ENCODE measurements at regions not wholly inside any gene's neighbourhood (a gene's known extent, or its start where the extent isn't known, plus 50 kb on each side); places are given as distances from the start of the nearest gene placed in this dataset.

DNA sequence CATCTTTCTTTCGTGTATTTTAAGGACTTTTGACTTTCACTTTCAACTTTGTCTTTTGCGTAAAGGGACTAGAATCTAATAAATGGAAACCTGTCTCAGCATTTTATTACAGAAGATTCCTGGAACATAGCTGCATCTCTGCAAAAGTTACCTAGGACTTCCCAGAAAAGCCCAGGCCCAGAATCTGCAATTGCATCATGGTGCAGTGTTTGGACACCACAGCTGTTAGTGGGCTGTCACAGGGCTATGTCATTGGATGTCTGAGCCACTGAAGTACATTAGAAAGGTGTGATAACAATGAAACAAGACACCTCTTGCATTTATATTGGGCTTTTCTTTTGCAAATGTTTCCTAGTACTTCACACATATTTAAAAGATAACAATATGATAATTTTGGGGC is 199.9 kb upstream of the IGF1 start:
- Histone ChIP-seq H3K4me3 (ENCODE audit: low read depth, low read length) (no peak overlapping the region), H3K27ac (ENCODE audit: extremely low read depth, low read depth, low read length) (no peak overlapping the region), H3K4me1 (ENCODE audit: control insufficient read depth, insufficient read depth, low read length) (no peaks in the 10 kb centered on the region), H3K9me3 (ENCODE audit: control insufficient read depth, insufficient read depth, low read depth, low read length) (no peaks in the 10 kb centered on the region), H3K36me3 (ENCODE audit: control insufficient read depth in 2 of 2, insufficient read depth in 1 of 2, low read length in 2 of 2) (no peaks in the 10 kb centered on the region)
- TF ChIP-seq ZNF394 (tag by site-specific recombination; IDR thresholded peaks at IDR 0.05; ENCODE audit: borderline replicate concordance): no peak
- no peak for TF ChIP-seq GLIS2 (tag by site-specific recombination; IDR thresholded peaks at IDR 0.05)
- TF ChIP-seq, protein P1, sequence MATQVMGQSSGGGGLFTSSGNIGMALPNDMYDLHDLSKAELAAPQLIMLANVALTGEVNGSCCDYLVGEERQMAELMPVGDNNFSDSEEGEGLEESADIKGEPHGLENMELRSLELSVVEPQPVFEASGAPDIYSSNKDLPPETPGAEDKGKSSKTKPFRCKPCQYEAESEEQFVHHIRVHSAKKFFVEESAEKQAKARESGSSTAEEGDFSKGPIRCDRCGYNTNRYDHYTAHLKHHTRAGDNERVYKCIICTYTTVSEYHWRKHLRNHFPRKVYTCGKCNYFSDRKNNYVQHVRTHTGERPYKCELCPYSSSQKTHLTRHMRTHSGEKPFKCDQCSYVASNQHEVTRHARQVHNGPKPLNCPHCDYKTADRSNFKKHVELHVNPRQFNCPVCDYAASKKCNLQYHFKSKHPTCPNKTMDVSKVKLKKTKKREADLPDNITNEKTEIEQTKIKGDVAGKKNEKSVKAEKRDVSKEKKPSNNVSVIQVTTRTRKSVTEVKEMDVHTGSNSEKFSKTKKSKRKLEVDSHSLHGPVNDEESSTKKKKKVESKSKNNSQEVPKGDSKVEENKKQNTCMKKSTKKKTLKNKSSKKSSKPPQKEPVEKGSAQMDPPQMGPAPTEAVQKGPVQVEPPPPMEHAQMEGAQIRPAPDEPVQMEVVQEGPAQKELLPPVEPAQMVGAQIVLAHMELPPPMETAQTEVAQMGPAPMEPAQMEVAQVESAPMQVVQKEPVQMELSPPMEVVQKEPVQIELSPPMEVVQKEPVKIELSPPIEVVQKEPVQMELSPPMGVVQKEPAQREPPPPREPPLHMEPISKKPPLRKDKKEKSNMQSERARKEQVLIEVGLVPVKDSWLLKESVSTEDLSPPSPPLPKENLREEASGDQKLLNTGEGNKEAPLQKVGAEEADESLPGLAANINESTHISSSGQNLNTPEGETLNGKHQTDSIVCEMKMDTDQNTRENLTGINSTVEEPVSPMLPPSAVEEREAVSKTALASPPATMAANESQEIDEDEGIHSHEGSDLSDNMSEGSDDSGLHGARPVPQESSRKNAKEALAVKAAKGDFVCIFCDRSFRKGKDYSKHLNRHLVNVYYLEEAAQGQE (tag by site-specific recombination; IDR thresholded peaks at IDR 0.05): no peak
- ChIA-PET POLR2A (no interaction called here), CTCF (no interaction called here)

DNA sequence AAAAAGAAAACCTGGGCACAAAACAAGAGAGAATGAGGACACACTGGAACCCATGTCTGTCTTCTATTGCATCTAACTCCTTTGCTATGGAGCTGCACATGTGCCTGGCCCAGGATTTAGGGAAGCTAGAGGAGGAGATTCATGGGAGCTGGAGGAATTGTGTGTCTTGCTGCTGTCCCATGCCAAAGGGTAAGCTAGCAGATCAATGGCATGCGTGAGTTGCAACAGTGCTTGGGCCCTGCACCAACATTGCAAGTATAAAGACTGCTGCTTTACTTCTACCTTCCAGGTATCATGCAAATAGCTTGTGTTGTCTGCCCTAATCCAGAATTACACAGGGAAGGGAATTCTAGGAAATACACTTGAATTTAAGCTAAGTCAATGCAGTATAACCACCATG is 196.4 kb upstream of the IGF1 start:
- H3K27ac ChIP-seq (ENCODE audit: extremely low read depth, low read depth, low read length): no peak overlapping the region
- H3K36me3 ChIP-seq (ENCODE audit: control insufficient read depth in 2 of 2, insufficient read depth in 1 of 2, low read length in 2 of 2): no peaks in the 10 kb centered on the region
- no peaks in the 10 kb centered on the region for H3K9me3 ChIP-seq (ENCODE audit: control insufficient read depth, insufficient read depth, low read depth, low read length)
- ChIA-PET CTCF (interaction anchor here (0.5 to 0.6 kb wide), 2 partner anchors 98 to 409 kb away, joined by 3 to 4 read pairs; no protein-coding TSS in a partner anchor), POLR2A (no interaction called here)
- H3K4me3 ChIP-seq (ENCODE audit: low read depth, low read length): no peak overlapping the region
- no peaks in the 10 kb centered on the region for H3K4me1 ChIP-seq (ENCODE audit: control insufficient read depth, insufficient read depth, low read length)
- TF ChIP-seq SETDB1 (IDR thresholded peaks at IDR 0.05; ENCODE audit: insufficient read length, low read length) (no peak), KLF16 (tag by site-specific recombination; IDR thresholded peaks at IDR 0.05) (no peak), ZFP37 (tag by site-specific recombination; IDR thresholded peaks at IDR 0.05) (no peak), ZNF155 (tag by site-specific recombination; IDR thresholded peaks at IDR 0.05) (no peak), GFI1B (tag by site-specific recombination; IDR thresholded peaks at IDR 0.05) (no peak), ZNF19 (tag by site-specific recombination; IDR thresholded peaks at IDR 0.05; ENCODE audit: low read depth) (no peak), ZNF394 (tag by site-specific recombination; IDR thresholded peaks at IDR 0.05; ENCODE audit: borderline replicate concordance) (no peak), ZNF585B (tag by site-specific recombination; IDR thresholded peaks at IDR 0.05) (no peak), ZNF266 (tag by site-specific recombination; IDR thresholded peaks at IDR 0.05; ENCODE audit: low read depth) (no peak), ZFP3 (tag by site-specific recombination; IDR thresholded peaks at IDR 0.05; ENCODE audit: low read depth) (no peak), YY1 (tag by site-specific recombination; IDR thresholded peaks at IDR 0.05) (no peak), ZNF776 (tag by site-specific recombination; IDR thresholded peaks at IDR 0.05; ENCODE audit: borderline replicate concordance) (no peak)
- TF ChIP-seq, protein P2, sequence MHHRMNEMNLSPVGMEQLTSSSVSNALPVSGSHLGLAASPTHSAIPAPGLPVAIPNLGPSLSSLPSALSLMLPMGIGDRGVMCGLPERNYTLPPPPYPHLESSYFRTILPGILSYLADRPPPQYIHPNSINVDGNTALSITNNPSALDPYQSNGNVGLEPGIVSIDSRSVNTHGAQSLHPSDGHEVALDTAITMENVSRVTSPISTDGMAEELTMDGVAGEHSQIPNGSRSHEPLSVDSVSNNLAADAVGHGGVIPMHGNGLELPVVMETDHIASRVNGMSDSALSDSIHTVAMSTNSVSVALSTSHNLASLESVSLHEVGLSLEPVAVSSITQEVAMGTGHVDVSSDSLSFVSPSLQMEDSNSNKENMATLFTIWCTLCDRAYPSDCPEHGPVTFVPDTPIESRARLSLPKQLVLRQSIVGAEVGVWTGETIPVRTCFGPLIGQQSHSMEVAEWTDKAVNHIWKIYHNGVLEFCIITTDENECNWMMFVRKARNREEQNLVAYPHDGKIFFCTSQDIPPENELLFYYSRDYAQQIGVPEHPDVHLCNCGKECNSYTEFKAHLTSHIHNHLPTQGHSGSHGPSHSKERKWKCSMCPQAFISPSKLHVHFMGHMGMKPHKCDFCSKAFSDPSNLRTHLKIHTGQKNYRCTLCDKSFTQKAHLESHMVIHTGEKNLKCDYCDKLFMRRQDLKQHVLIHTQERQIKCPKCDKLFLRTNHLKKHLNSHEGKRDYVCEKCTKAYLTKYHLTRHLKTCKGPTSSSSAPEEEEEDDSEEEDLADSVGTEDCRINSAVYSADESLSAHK (tag by site-specific recombination; IDR thresholded peaks at IDR 0.05): no peak
- TF ChIP-seq, protein P3, sequence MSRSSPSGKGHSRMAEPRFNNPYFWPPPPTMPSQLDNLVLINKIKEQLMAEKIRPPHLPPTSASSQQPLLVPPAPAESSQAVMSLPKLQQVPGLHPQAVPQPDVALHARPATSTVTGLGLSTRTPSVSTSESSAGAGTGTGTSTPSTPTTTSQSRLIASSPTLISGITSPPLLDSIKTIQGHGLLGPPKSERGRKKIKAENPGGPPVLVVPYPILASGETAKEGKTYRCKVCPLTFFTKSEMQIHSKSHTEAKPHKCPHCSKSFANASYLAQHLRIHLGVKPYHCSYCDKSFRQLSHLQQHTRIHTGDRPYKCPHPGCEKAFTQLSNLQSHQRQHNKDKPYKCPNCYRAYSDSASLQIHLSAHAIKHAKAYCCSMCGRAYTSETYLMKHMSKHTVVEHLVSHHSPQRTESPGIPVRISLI (tag by site-specific recombination; IDR thresholded peaks at IDR 0.05): no peak

DNA sequence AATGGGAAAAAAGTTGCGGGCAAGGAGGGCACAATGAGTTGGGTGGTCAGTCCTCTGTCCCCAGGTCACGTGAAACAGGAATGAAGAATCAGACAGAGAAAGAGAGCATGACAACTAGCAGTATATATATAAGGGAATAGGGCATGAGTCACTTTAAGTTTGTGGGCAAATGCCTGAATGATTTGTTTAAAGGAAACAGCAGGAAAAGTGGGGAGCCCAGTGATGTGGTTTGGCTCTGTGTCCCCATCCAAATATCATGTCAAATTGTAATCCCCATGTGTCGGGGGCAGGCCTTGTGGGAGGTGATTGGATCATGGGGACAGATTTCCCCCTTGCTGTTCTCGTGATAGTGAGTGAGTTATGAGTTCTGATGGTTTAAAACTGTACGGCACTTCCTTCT is 195.3 kb upstream of the IGF1 start:
- Histone ChIP-seq H3K4me1 (ENCODE audit: control insufficient read depth, insufficient read depth, low read length) (no peaks in the 10 kb centered on the region), H3K27ac (ENCODE audit: extremely low read depth, low read depth, low read length) (no peak overlapping the region), H3K4me3 (ENCODE audit: low read depth, low read length) (no peak overlapping the region), H3K9me3 (ENCODE audit: control insufficient read depth, insufficient read depth, low read depth, low read length) (no peaks in the 10 kb centered on the region), H3K36me3 (ENCODE audit: control insufficient read depth in 2 of 2, insufficient read depth in 1 of 2, low read length in 2 of 2) (no peaks in the 10 kb centered on the region)
- CTCF ChIA-PET: no interaction called here
- POLR2A ChIA-PET: no interaction called here
- TF ChIP-seq, protein P4, sequence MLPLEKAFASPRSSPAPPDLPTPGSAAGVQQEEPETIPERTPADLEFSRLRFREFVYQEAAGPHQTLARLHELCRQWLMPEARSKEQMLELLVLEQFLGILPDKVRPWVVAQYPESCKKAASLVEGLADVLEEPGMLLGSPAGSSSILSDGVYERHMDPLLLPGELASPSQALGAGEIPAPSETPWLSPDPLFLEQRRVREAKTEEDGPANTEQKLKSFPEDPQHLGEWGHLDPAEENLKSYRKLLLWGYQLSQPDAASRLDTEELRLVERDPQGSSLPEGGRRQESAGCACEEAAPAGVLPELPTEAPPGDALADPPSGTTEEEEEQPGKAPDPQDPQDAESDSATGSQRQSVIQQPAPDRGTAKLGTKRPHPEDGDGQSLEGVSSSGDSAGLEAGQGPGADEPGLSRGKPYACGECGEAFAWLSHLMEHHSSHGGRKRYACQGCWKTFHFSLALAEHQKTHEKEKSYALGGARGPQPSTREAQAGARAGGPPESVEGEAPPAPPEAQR (tag by site-specific recombination; IDR thresholded peaks at IDR 0.05): no peak
- TF ChIP-seq, protein P5, sequence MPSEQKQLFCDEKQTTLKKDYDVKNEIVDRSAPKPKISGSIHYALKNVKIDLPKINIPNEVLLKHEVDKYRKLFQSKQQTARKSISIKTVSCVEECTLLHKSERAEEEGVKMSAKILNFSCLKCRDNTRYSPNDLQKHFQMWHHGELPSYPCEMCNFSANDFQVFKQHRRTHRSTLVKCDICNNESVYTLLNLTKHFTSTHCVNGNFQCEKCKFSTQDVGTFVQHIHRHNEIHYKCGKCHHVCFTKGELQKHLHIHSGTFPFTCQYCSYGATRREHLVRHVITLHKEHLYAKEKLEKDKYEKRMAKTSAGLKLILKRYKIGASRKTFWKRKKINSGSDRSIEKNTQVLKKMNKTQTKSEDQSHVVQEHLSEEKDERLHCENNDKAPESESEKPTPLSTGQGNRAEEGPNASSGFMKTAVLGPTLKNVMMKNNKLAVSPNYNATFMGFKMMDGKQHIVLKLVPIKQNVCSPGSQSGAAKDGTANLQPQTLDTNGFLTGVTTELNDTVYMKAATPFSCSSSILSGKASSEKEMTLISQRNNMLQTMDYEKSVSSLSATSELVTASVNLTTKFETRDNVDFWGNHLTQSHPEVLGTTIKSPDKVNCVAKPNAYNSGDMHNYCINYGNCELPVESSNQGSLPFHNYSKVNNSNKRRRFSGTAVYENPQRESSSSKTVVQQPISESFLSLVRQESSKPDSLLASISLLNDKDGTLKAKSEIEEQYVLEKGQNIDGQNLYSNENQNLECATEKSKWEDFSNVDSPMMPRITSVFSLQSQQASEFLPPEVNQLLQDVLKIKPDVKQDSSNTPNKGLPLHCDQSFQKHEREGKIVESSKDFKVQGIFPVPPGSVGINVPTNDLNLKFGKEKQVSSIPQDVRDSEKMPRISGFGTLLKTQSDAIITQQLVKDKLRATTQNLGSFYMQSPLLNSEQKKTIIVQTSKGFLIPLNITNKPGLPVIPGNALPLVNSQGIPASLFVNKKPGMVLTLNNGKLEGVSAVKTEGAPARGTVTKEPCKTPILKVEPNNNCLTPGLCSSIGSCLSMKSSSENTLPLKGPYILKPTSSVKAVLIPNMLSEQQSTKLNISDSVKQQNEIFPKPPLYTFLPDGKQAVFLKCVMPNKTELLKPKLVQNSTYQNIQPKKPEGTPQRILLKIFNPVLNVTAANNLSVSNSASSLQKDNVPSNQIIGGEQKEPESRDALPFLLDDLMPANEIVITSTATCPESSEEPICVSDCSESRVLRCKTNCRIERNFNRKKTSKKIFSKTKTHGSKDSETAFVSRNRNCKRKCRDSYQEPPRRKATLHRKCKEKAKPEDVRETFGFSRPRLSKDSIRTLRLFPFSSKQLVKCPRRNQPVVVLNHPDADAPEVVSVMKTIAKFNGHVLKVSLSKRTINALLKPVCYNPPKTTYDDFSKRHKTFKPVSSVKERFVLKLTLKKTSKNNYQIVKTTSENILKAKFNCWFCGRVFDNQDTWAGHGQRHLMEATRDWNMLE (tag by site-specific recombination; conservative IDR thresholded peaks at IDR 0.05; ENCODE audit: low read depth): no peak
- no peak for TF ChIP-seq ZNF133 (tag by site-specific recombination; IDR thresholded peaks at IDR 0.05)
